Peyer's patch (tissue), 4 donors: ENCODE measurements at regions not wholly inside any gene's neighbourhood (a gene's known extent, or its start where the extent isn't known, plus 50 kb on each side); places are given as distances from the start of the nearest gene placed in this dataset.
A peak's percentile ranks its signal among the peaks of the same experiment; 100 is the strongest.

ENCODE experiments used
- DNase-seq, 3 donors: peaks; one replicate each; pipeline ENCODE4 v3.0.0-alpha.2; 2017 to 2019
- H3K27ac ChIP-seq, 4 donors: fragments of 200-600 bp; sonication (generic); one replicate each; pipeline ENCODE4 v1.5.1; 2016 to 2019
- H3K27me3 ChIP-seq, 2 donors: fragments of 200-600 bp; sonication (generic); one replicate each; pipeline ENCODE4 v1.5.1; 2019
- H3K36me3 ChIP-seq, 3 donors: fragments of 200-600 bp; sonication (generic); one replicate each; pipeline ENCODE4 v1.5.1; 2016 to 2019
- H3K4me1 ChIP-seq, 4 donors: fragments of 200-600 bp; sonication (generic); one replicate each; pipeline ENCODE4 v1.5.1; 2016 to 2019
- H3K4me3 ChIP-seq, 4 donors: fragments of 200-600 bp; sonication (generic); 1 replicate in 3 of 4; 2 replicates in 1 of 4; pipeline ENCODE4 v1.5.1; 2016 to 2019; ENCODE audit warnings: mild to moderate bottlenecking in 1 of 4
- H3K9me3 ChIP-seq, 4 donors: fragments of 200-600 bp; sonication (generic); one replicate each; pipeline ENCODE4 v1.5.1; 2016 to 2019; ENCODE audit warnings: mild to moderate bottlenecking in 1 of 4
- POLR2A ChIP-seq, 2 donors: fragments of 450-650 bp; IDR thresholded peaks; one replicate each; pipeline ENCODE4 v1.5.1; 2017; ENCODE audit warnings: antibody characterized with exemption in 2 of 2, mild to moderate bottlenecking in 2 of 2, moderate library complexity in 2 of 2
- TF ChIP-seq, protein P1 (sequence below), 6 experiments: fragments of 450-650 bp in 4 of 6; fragments of 200-600 bp in 2 of 6; sonication (generic) in 1 of 6; IDR thresholded peaks; one replicate each; pipeline ENCODE4 v1.5.1; 2017 to 2019; ENCODE audit warnings: antibody characterized with exemption in 6 of 6, mild to moderate bottlenecking in 3 of 6, moderate library complexity in 1 of 6

DNA sequence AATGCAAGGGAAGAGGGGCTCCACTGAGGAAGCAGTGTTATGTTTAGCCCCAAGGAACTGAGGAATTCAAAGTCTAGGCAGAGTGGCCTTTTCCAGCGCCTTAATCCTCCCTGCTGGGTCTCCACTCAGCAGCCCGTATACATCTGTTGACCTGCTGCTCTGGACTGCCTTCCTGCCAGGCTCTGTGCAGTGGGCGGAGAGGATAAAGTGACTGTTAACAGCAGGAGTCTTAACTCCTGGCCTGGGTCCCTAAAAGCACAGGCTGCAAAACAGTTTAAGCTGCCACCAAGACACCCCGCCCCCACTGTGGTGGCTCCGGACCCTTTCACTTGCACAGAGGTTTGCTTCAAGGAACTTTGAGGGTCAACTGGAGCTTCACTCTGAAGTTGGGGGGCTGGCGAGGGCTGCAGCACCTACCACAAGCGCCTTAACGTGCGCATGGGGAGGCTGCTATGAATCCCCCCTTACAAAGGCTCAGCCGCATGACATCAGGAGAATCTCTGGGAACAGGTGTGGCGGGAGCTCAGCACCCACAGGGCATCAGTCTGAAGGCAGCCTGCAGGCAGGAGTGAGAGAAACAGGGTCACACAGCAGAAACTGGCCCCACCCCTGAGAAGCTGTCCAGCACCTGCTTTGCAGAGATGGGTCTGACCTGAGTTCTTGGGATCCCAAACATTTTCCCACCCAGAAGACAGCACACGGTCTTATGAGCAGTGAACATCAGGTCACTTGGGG is 358.2 kb upstream of the GATB start:
- Histone ChIP-seq H3K27ac (no peak overlapping the region), H3K27me3 (no peaks in the 10 kb centered on the region), H3K4me1 (no peaks in the 10 kb centered on the region), H3K9me3 (no peaks in the 10 kb centered on the region), H3K36me3 (no peaks in the 10 kb centered on the region), H3K4me3 (no peak overlapping the region)
- DNase-seq = no peak
- TF ChIP-seq, protein P1, sequence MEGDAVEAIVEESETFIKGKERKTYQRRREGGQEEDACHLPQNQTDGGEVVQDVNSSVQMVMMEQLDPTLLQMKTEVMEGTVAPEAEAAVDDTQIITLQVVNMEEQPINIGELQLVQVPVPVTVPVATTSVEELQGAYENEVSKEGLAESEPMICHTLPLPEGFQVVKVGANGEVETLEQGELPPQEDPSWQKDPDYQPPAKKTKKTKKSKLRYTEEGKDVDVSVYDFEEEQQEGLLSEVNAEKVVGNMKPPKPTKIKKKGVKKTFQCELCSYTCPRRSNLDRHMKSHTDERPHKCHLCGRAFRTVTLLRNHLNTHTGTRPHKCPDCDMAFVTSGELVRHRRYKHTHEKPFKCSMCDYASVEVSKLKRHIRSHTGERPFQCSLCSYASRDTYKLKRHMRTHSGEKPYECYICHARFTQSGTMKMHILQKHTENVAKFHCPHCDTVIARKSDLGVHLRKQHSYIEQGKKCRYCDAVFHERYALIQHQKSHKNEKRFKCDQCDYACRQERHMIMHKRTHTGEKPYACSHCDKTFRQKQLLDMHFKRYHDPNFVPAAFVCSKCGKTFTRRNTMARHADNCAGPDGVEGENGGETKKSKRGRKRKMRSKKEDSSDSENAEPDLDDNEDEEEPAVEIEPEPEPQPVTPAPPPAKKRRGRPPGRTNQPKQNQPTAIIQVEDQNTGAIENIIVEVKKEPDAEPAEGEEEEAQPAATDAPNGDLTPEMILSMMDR (IDR thresholded peaks at IDR 0.05) = no peak
- no peak for TF ChIP-seq POLR2A (IDR thresholded peaks at IDR 0.05)

DNA sequence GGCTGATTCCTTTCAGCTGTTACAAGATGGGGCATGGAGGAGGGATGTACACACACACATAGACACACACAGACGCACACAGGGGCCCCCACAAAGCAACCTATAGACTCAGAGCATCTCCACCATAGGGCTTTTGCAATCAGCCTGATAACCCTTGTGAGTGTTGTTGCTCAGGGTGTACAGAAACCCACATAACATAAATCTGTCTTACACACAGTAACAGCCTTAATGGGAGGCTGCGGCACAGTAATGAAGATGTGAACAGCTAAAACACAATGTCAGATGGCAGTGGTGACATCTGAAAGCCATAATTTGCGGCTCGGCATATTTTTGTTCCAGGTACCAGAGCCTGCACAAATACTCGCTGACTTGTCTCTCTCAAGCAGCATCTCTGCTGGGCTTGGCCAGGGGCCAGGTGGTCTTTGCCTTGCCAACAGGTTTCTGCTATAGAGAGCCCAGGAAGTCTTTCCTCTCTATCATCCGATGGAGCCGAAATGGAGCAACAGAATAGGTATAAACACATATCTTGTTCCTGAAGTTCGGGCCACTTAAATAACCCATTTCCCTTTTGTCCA is 357.2 kb upstream of the GATB start:
- H3K9me3 ChIP-seq = no peaks in the 10 kb centered on the region
- H3K4me3 ChIP-seq = no peak overlapping the region
- TF ChIP-seq POLR2A (IDR thresholded peaks at IDR 0.05) = no peak
- TF ChIP-seq, protein P1 (IDR thresholded peaks at IDR 0.05) = no peak
- H3K4me1 ChIP-seq = no peaks in the 10 kb centered on the region
- H3K36me3 ChIP-seq = no peaks in the 10 kb centered on the region
- no peak overlapping the region for H3K27ac ChIP-seq
- H3K27me3 ChIP-seq = no peaks in the 10 kb centered on the region
- DNase-seq = no peak

DNA sequence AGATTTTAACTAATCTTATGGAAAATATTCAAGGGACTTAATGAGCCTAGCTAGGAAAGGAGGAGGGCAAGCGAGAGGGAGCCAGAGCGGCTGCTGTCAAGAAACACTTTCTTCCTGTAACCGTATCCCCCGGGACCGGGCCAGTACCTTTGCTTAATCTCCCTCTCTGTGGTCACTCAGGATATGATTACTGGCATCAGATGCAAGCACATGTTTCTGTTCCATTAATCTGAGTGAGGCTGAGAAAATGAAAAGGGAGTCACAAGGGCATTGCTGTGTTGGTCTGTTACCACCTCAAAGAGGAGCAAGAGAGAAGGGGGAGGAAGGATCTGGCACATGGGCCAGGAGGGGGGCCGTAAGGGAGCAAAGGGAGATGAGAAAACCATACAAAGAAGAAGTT is 356.7 kb upstream of the GATB start:
- Histone ChIP-seq H3K9me3 (no peaks in the 10 kb centered on the region), H3K4me1 (no peaks in the 10 kb centered on the region), H3K36me3 (no peaks in the 10 kb centered on the region), H3K27me3 (no peaks in the 10 kb centered on the region), H3K27ac (no peak overlapping the region), H3K4me3 (no peak overlapping the region)
- DNase-seq = no peak
- no peak for TF ChIP-seq POLR2A (IDR thresholded peaks at IDR 0.05)
- TF ChIP-seq, protein P1 (IDR thresholded peaks at IDR 0.05) = no peak

DNA sequence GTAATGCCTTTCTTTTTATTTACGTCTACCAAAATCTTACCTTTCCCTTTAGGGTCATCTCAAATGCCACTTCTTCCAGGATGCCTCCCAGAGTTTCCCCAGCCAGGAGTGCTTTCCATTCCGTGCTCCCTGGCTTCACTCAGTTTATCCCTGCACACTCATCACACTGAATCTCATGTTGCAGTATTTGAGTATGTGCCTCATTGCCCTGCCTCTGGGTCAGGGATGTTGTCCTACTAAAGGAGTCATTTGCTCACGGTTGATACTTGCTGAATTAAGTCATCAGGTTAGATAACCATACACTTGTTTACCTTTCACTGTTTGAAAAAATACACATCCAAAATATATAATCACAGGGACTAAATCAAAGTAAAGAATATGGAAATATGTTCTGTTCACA is 356.2 kb upstream of the GATB start:
- H3K9me3 ChIP-seq = no peaks in the 10 kb centered on the region
- no peak for DNase-seq
- H3K36me3 ChIP-seq = no peaks in the 10 kb centered on the region
- H3K27me3 ChIP-seq = no peaks in the 10 kb centered on the region
- H3K27ac ChIP-seq = no peak overlapping the region
- H3K4me3 ChIP-seq = no peak overlapping the region
- TF ChIP-seq, protein P1 (IDR thresholded peaks at IDR 0.05) = no peak
- TF ChIP-seq POLR2A (IDR thresholded peaks at IDR 0.05) = no peak
- no peaks in the 10 kb centered on the region for H3K4me1 ChIP-seq

DNA sequence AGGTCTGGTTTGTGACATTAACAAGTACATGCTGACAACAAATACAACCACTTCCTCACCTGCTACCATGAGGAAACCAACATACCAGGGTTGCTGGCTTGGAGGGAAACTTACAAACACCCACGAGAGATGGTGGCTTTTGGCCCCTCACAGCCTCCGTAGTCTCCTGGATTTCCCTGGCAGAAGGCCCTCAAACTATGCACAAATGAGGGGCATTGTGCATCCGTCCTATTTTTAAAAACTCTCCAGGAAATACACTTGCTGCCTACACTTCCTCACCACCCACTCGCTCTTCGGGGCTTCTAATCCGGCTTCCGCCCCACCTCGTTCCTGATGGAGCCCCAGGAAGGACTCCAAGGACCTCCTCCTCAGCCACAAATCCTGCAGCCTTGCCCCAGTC is 355.0 kb upstream of the GATB start:
- no peaks in the 10 kb centered on the region for H3K9me3 ChIP-seq
- TF ChIP-seq, protein P1 (IDR thresholded peaks at IDR 0.05) = no peak
- no peak for TF ChIP-seq POLR2A (IDR thresholded peaks at IDR 0.05)
- H3K27ac ChIP-seq = peak overlapping the region in 2 of 4 donors; percentile 9 to 46
- DNase-seq = peak in 2 of 3 donors; percentile 43 to 70
- no peak overlapping the region for H3K4me3 ChIP-seq
- H3K27me3 ChIP-seq = no peaks in the 10 kb centered on the region
- H3K36me3 ChIP-seq = no peaks in the 10 kb centered on the region
- no peaks in the 10 kb centered on the region for H3K4me1 ChIP-seq
